ENCODE measurements at regions not wholly inside any gene's neighbourhood (a gene's known extent, or its start where the extent isn't known, plus 50 kb on each side); places are given as distances from the start of the nearest gene placed in this dataset.

- TF ChIP-seq EZH2 (IDR thresholded peaks at IDR 0.05; ENCODE audit: low read length) = no peak
- TF ChIP-seq, protein P1, sequence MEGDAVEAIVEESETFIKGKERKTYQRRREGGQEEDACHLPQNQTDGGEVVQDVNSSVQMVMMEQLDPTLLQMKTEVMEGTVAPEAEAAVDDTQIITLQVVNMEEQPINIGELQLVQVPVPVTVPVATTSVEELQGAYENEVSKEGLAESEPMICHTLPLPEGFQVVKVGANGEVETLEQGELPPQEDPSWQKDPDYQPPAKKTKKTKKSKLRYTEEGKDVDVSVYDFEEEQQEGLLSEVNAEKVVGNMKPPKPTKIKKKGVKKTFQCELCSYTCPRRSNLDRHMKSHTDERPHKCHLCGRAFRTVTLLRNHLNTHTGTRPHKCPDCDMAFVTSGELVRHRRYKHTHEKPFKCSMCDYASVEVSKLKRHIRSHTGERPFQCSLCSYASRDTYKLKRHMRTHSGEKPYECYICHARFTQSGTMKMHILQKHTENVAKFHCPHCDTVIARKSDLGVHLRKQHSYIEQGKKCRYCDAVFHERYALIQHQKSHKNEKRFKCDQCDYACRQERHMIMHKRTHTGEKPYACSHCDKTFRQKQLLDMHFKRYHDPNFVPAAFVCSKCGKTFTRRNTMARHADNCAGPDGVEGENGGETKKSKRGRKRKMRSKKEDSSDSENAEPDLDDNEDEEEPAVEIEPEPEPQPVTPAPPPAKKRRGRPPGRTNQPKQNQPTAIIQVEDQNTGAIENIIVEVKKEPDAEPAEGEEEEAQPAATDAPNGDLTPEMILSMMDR (optimal IDR thresholded peaks at IDR 0.05 in 1 of 3, IDR thresholded peaks at IDR 0.05 in 1 of 3, conservative IDR thresholded peaks at IDR 0.05 in 1 of 3; ENCODE audit: extremely low read depth in 1 of 3, insufficient read depth in 2 of 3, low read length in 3 of 3) = no peak
Measured at GRCh38 chr5:8478326-8478725, 609.4 kb downstream of the MTRR start.

All from keratinocyte (primary cell).